ENCODE measurements at regions not wholly inside any gene's neighbourhood (a gene's known extent, or its start where the extent isn't known, plus 50 kb on each side); places are given as distances from the start of the nearest gene placed in this dataset.
"Not testable (repeated sequence)": the region's sequence is repeated elsewhere in the genome, so short reads cannot be mapped to it uniquely, and the experiment has no call there.

- no peak for TF ChIP-seq CTCF (IDR thresholded peaks at IDR 0.05; ENCODE audit: control insufficient read depth, insufficient read depth, low read depth, low read length, missing control alignments)
- no peak for DNase-seq (ENCODE audit: low read depth)
- H3K4me3 ChIP-seq (ENCODE audit: control insufficient read depth, low read depth, low read length) = no peak overlapping the region
These were observed 278.2 kb upstream of the SFSWAP start for GRCh38 chr12:131432532-131433260.

GRCh38 chr12:131434208-131435125, 276.4 kb upstream of the SFSWAP start:
- no peak overlapping the region for H3K4me3 ChIP-seq (ENCODE audit: control insufficient read depth, low read depth, low read length)
- no peak for DNase-seq (ENCODE audit: low read depth)
- no peak for TF ChIP-seq CTCF (IDR thresholded peaks at IDR 0.05; ENCODE audit: control insufficient read depth, insufficient read depth, low read depth, low read length, missing control alignments)

- no peak overlapping the region for H3K4me3 ChIP-seq (ENCODE audit: control insufficient read depth, low read depth, low read length)
- DNase-seq (ENCODE audit: low read depth) = no peak
- no peak for TF ChIP-seq CTCF (IDR thresholded peaks at IDR 0.05; ENCODE audit: control insufficient read depth, insufficient read depth, low read depth, low read length, missing control alignments)
These were observed 273.8 kb upstream of the SFSWAP start for GRCh38 chr12:131436922-131437705.

- no peak for TF ChIP-seq CTCF (IDR thresholded peaks at IDR 0.05; ENCODE audit: control insufficient read depth, insufficient read depth, low read depth, low read length, missing control alignments)
- no peak for DNase-seq (ENCODE audit: low read depth)
- H3K4me3 ChIP-seq (ENCODE audit: control insufficient read depth, low read depth, low read length) = no peak overlapping the region
These were observed 273.0 kb upstream of the SFSWAP start for GRCh38 chr12:131437706-131438492.

- H3K4me3 ChIP-seq (ENCODE audit: control insufficient read depth, low read depth, low read length); DNase-seq (ENCODE audit: low read depth): not testable (repeated sequence)
These were observed 272.4 kb upstream of the SFSWAP start for GRCh38 chr12:131438493-131438835.

GRCh38 chr12:131438881-131439280, 272.0 kb upstream of the SFSWAP start:
- DNase-seq (ENCODE audit: low read depth) = no peak
- TF ChIP-seq CTCF (IDR thresholded peaks at IDR 0.05; ENCODE audit: control insufficient read depth, insufficient read depth, low read depth, low read length, missing control alignments) = no peak
- no peak overlapping the region for H3K4me3 ChIP-seq (ENCODE audit: control insufficient read depth, low read depth, low read length)

- not testable (repeated sequence) for H3K4me3 ChIP-seq (ENCODE audit: control insufficient read depth, low read depth, low read length); DNase-seq (ENCODE audit: low read depth)
These were observed 271.1 kb upstream of the SFSWAP start for GRCh38 chr12:131439752-131440151.

GRCh38 chr12:131440209-131441059, 270.5 kb upstream of the SFSWAP start:
- DNase-seq (ENCODE audit: low read depth); H3K4me3 ChIP-seq (ENCODE audit: control insufficient read depth, low read depth, low read length): not testable (repeated sequence)
